Upper lobe of left lung (tissue), 4 donors: ENCODE measurements at regions not wholly inside any gene's neighbourhood (a gene's known extent, or its start where the extent isn't known, plus 50 kb on each side); places are given as distances from the start of the nearest gene placed in this dataset.
"Not testable (repeated sequence)": the region's sequence is repeated elsewhere in the genome, so short reads cannot be mapped to it uniquely, and the experiment has no call there.

Experiments used
- CTCF ChIP-seq, 6 experiments: fragments of 450-650 bp in 4 of 6; fragments of 200-600 bp in 2 of 6; sonication (generic) in 2 of 6; IDR thresholded peaks; one replicate each; pipeline ENCODE4 v1.5.1; 2016 to 2019; ENCODE audit warnings: antibody characterized with exemption in 6 of 6
- EP300 ChIP-seq, 4 donors: sonication (generic); formaldehyde crosslinking; IDR thresholded peaks; one replicate each; pipeline ENCODE4 v1.5.1; 2017; ENCODE audit warnings: antibody characterized with exemption in 4 of 4, control low read depth in 2 of 4
- POLR2A ChIP-seq, 4 donors: fragments of 450-650 bp; IDR thresholded peaks; one replicate each; pipeline ENCODE4 v1.5.1; 2016 to 2017; ENCODE audit warnings: antibody characterized with exemption in 4 of 4, mild to moderate bottlenecking in 2 of 4
- POLR2AphosphoS5 ChIP-seq, 2 donors: sonication (generic); formaldehyde crosslinking; IDR thresholded peaks; one replicate each; pipeline ENCODE4 v1.5.1; 2017; ENCODE audit warnings: antibody characterized with exemption in 2 of 2

GRCh38 chr7:52159421-52159820 is 842.8 kb upstream of the COBL start:
- TF ChIP-seq CTCF, POLR2A, POLR2AphosphoS5, EP300 (IDR thresholded peaks at IDR 0.05): not testable (repeated sequence)
